Activated CD4-positive, CD25-positive, alpha-beta regulatory T cell treated with anti-CD3 and anti-CD28 coated beads, Interleukin-2, amount 50 U/mL, for 72 hours (primary cell): ENCODE measurements at regions not wholly inside any gene's neighbourhood (a gene's known extent, or its start where the extent isn't known, plus 50 kb on each side); places are given as distances from the start of the nearest gene placed in this dataset.

Experiments
- DNase-seq: peaks from one replicate; pipeline ENCODE4 v3.0.0; 2021

- DNase-seq, result no peak
Measured at GRCh38 chr3:66692766-66693150, 191.9 kb upstream of the LRIG1 start.

GRCh38 chr3:66693461-66694031, 192.7 kb upstream of the LRIG1 start:
- DNase-seq, result no peak

GRCh38 chr3:66702126-66702525, 201.3 kb upstream of the LRIG1 start:
- no peak for DNase-seq

- DNase-seq, result no peak
Measured at GRCh38 chr3:66703501-66703900, 202.7 kb upstream of the LRIG1 start.

GRCh38 chr3:66705076-66705475, 204.3 kb upstream of the LRIG1 start:
- no peak for DNase-seq

GRCh38 chr3:66706890-66707289, 206.1 kb upstream of the LRIG1 start:
- no peak for DNase-seq

- DNase-seq, result no peak
Measured at GRCh38 chr3:66709532-66709931, 208.7 kb upstream of the LRIG1 start.

- DNase-seq, result no peak
Measured at GRCh38 chr3:66712210-66712609, 211.4 kb upstream of the LRIG1 start.

GRCh38 chr3:66713921-66714320, 213.1 kb upstream of the LRIG1 start:
- no peak for DNase-seq

GRCh38 chr3:66715806-66716205, 215.0 kb upstream of the LRIG1 start:
- no peak for DNase-seq

GRCh38 chr3:66717806-66718205, 217.0 kb upstream of the LRIG1 start:
- no peak for DNase-seq

- DNase-seq, result no peak
Measured at GRCh38 chr3:66719796-66720356, 219.1 kb upstream of the LRIG1 start.

GRCh38 chr3:66720508-66720907, 219.7 kb upstream of the LRIG1 start:
- DNase-seq, result no peak

- DNase-seq, result no peak
Measured at GRCh38 chr3:66722675-66723074, 221.9 kb upstream of the LRIG1 start.

- DNase-seq, result no peak
Measured at GRCh38 chr3:66723231-66723630, 222.4 kb upstream of the LRIG1 start.

GRCh38 chr3:66729687-66730393, 229.0 kb upstream of the LRIG1 start:
- DNase-seq, result no peak

GRCh38 chr3:66738625-66739365, 238.0 kb upstream of the LRIG1 start:
- DNase-seq, result no peak

- no peak for DNase-seq
Measured at GRCh38 chr3:66740260-66740659, 239.4 kb upstream of the LRIG1 start.

- DNase-seq, result no peak
Measured at GRCh38 chr3:66744521-66744920, 243.7 kb upstream of the LRIG1 start.

- no peak for DNase-seq
Measured at GRCh38 chr3:66744986-66745385, 244.2 kb upstream of the LRIG1 start.

GRCh38 chr3:66747261-66747660, 246.4 kb upstream of the LRIG1 start:
- DNase-seq, result no peak

- DNase-seq, result no peak
Measured at GRCh38 chr3:66747696-66748095, 246.9 kb upstream of the LRIG1 start.

- no peak for DNase-seq
Measured at GRCh38 chr3:66748175-66748876, 247.5 kb upstream of the LRIG1 start.
